ENCODE measurements at regions not wholly inside any gene's neighbourhood (a gene's known extent, or its start where the extent isn't known, plus 50 kb on each side); places are given as distances from the start of the nearest gene placed in this dataset.
"Not testable (repeated sequence)": the region's sequence is repeated elsewhere in the genome, so short reads cannot be mapped to it uniquely, and the experiment has no call there.

GRCh38 chr16:59331708-59332107 lies 597.6 kb upstream of the GOT2 start:
- not testable (repeated sequence) for TF ChIP-seq FOXA1 (IDR thresholded peaks at IDR 0.05); CTCF (IDR thresholded peaks at IDR 0.05; ENCODE audit: low read depth, low read length, missing input control); RAD21 (IDR thresholded peaks at IDR 0.05)

Measured in liver (tissue), 3 donors.